Psoas muscle (tissue), 7 donors: ENCODE measurements at regions not wholly inside any gene's neighbourhood (a gene's known extent, or its start where the extent isn't known, plus 50 kb on each side); places are given as distances from the start of the nearest gene placed in this dataset.

Source experiments
- ATAC-seq, 4 donors: fragments of 200-7000 bp; cut with Tn5 transposase; one replicate each; pipeline ENCODE4 v1.9.1; 2020; ENCODE audit warnings: moderate library complexity in 3 of 4, mild to moderate bottlenecking in 2 of 4
- DNase-seq, 2 donors: peaks; one replicate each; pipeline ENCODE4 v3.0.0-alpha.2; 2020
- H3K27ac ChIP-seq: fragments of 200-600 bp; one replicate; pipeline ENCODE4 v1.8.0; 2022
- H3K27me3 ChIP-seq, 3 donors: fragments of 200-600 bp in 1 of 3; one replicate each; pipeline versions ENCODE4 v1.6.1 to v1.8.0; 2013 to 2022; ENCODE audit warnings: low read length in 2 of 3, mild to moderate bottlenecking in 2 of 3, moderate library complexity in 1 of 3; ENCODE audit not compliant: insufficient read depth in 3 of 3
- H3K36me3 ChIP-seq, 2 donors: fragments of 200-600 bp in 1 of 2; one replicate each; pipeline versions ENCODE4 v1.6.1 to v1.8.0; 2013 to 2022; ENCODE audit warnings: low read depth in 1 of 2, mild to moderate bottlenecking in 1 of 2, moderate library complexity in 1 of 2; ENCODE audit not compliant: insufficient read depth in 1 of 2
- H3K4me1 ChIP-seq: fragments of 200-600 bp; one replicate; pipeline ENCODE4 v1.8.0; 2022
- H3K4me3 ChIP-seq: fragments of 200-600 bp; one replicate; pipeline ENCODE4 v1.8.0; 2022; ENCODE audit warnings: mild to moderate bottlenecking
- H3K9me3 ChIP-seq: fragments of 200-600 bp; one replicate; pipeline ENCODE4 v1.8.0; 2022
- WGBS, 3 donors: extraction: QIAGEN DNeasy Blood & Tissue Kit; methylation state at CpG; one replicate each; pipeline versions ENCODE4 v1.1.6 to v1.1.7; 2013; 5-methylcytosine and 5-hydroxymethylcytosine counted together
- intact Hi-C, 2 donors: fragments of 100-400 bp; cut with DNase I; formaldehyde crosslinking; loops; one replicate each; pipeline versions ENCODE4 v1.11.0 to v1.14.2; 2022
- TF ChIP-seq, protein P1 (sequence below): fragments of 200-600 bp; IDR thresholded peaks from one replicate; pipeline ENCODE4 v1.8.0; 2022; ENCODE audit warnings: antibody characterized with exemption
- donor health status: healthy with polysubstance abuse.
- donor health status: DM: no; HTN: no; CAD: no; lungs with moderate emphysema.
- donor health status: Bipolar disorder and iron deficiency.
- donor health status: healthy.
- donor health status: DM: yes; HTN: yes; CAD: no.
- donor health status: DM: no; HTN: no; CAD: no.
- donor health status: DM: yes; HTN: yes; CAD: no.

DNA sequence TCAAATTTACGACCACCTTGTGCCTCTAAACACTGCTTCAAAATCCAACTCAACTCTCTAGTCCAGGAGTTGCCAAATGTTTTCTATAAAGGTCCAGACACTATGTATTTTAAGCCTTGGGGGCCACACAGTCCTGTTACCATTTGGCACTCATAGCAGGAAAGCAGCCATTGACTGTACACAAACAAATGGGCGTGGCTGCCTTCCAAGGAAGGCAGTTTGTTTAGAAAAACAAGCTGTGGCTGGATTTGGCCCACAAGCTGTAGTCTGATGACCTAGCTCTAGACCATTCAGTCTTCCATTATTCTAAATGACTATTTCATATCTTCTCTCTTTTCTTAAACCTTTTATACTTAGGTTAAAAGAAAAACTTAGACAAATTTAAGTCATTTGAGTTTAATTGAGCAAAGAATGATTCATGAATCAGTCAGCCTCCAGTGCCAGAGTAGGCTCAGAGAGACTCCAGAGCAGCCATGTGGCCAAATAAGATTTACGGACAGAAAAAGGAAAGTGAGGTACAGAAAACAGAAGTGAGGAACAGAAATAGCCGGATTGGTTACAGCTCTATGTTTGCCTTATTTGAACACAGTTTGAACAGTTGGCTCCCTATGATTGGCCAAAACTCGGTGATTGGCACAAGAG lies 825.8 kb upstream of the LCORL start:
- TF ChIP-seq, protein P1, sequence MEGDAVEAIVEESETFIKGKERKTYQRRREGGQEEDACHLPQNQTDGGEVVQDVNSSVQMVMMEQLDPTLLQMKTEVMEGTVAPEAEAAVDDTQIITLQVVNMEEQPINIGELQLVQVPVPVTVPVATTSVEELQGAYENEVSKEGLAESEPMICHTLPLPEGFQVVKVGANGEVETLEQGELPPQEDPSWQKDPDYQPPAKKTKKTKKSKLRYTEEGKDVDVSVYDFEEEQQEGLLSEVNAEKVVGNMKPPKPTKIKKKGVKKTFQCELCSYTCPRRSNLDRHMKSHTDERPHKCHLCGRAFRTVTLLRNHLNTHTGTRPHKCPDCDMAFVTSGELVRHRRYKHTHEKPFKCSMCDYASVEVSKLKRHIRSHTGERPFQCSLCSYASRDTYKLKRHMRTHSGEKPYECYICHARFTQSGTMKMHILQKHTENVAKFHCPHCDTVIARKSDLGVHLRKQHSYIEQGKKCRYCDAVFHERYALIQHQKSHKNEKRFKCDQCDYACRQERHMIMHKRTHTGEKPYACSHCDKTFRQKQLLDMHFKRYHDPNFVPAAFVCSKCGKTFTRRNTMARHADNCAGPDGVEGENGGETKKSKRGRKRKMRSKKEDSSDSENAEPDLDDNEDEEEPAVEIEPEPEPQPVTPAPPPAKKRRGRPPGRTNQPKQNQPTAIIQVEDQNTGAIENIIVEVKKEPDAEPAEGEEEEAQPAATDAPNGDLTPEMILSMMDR, result no peak
- intact Hi-C loops, result no loop called here

DNA sequence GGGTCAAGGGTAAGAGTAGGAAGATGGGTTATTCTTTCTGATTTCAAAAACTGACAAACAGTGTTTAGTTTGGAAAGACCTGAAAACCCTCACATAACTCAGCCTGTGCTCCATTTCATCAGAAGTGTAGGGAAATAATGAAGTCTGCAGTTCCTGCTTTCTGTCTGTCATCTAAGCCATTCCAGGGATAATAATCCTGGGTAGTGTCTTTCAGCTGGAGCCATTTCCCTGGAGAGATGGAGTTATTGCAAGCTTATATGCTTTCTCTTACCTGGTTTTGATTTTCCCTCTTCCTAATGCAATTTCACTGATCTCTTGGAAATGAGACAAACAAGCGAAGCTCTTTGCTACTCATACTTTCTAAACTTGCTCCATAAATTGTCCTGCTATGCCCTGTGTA lies 824.8 kb upstream of the LCORL start:
- TF ChIP-seq, protein P1, result no peak
- DNase-seq (no peak), ATAC-seq (no peak)
- H3K4me1 ChIP-seq, result no peaks in the 10 kb centered on the region
- 80 to 93% (median 85%) methylated on average over 1 of the region's 1 CpG for WGBS, 3 donors
- no peaks in the 10 kb centered on the region for H3K9me3 ChIP-seq
- H3K4me3 ChIP-seq, result no peak overlapping the region
- no peaks in the 10 kb centered on the region for H3K36me3 ChIP-seq
- H3K27ac ChIP-seq, result no peak overlapping the region
- no peaks in the 10 kb centered on the region for H3K27me3 ChIP-seq
- intact Hi-C loops, result no loop called here

More for the DNA sequence above, 825.8 kb upstream of the LCORL start:
- no peaks in the 10 kb centered on the region for H3K9me3 ChIP-seq
- H3K4me1 ChIP-seq, result no peaks in the 10 kb centered on the region
- no peak overlapping the region for H3K4me3 ChIP-seq
- H3K27me3 ChIP-seq, result no peaks in the 10 kb centered on the region
- no peak for DNase-seq
- H3K27ac ChIP-seq, result no peak overlapping the region
- 55 to 68% (median 59%) methylated on average over 5 of the region's 5 CpGs for WGBS, 3 donors
- no peak for ATAC-seq
- H3K36me3 ChIP-seq, result no peaks in the 10 kb centered on the region

DNA sequence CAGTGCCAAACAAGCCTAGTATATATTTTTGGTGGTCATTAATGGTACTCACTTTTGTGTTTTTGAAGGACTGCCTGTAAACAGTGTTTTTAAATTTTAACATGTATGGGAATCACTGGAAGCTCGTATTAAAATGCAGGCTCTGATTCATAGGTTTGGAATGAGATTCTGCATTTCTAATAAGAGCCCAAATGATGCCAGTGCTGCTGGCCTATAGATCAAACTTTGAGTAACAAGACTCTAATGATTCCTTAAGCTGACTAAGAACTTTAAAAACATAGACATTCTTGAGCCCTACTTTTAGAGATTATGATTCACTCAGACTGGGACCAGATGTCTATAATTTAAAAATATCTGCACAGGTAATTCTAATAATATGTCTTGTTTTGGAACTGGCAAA lies 823.2 kb upstream of the LCORL start:
- TF ChIP-seq, protein P1, result no peak
- DNase-seq, result no peak
- WGBS, 3 donors, result 64 to 72% (median 72%) methylated on average over 1 of the region's 1 CpG
- intact Hi-C loops, result no loop called here
- Histone ChIP-seq H3K4me3 (no peak overlapping the region), H3K36me3 (no peaks in the 10 kb centered on the region), H3K27ac (no peak overlapping the region), H3K9me3 (no peaks in the 10 kb centered on the region), H3K27me3 (no peaks in the 10 kb centered on the region), H3K4me1 (no peaks in the 10 kb centered on the region)
- no peak for ATAC-seq

DNA sequence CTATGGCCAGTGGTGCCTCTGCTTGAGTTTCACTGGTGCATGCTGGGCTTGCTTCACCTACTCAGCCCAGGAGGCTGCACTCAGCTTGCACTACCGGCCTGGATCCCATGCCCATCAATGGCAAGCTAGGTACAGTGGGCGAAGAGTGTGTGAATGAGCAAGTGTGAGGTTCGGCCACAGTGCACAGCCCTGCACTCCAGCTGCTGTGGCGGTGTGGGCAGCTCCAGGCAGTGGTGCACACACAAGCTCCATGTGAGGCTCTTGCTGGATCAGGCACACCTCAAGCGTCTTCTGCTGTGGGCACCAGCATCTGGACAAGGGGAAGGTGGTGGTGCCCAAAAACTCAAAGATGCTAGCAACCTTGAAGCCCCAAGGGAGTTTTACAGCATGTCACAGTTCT lies 820.9 kb upstream of the LCORL start:
- TF ChIP-seq, protein P1, result no peak
- intact Hi-C loops, result no loop called here
- H3K27me3 ChIP-seq, result no peaks in the 10 kb centered on the region
- 74 to 91% (median 89%) methylated on average over 5 of the region's 5 CpGs for WGBS, 3 donors
- no peaks in the 10 kb centered on the region for H3K9me3 ChIP-seq
- no peak overlapping the region for H3K27ac ChIP-seq
- H3K36me3 ChIP-seq, result no peaks in the 10 kb centered on the region
- ATAC-seq (no peak), DNase-seq (no peak)
- H3K4me1 ChIP-seq, result no peaks in the 10 kb centered on the region
- no peak overlapping the region for H3K4me3 ChIP-seq

DNA sequence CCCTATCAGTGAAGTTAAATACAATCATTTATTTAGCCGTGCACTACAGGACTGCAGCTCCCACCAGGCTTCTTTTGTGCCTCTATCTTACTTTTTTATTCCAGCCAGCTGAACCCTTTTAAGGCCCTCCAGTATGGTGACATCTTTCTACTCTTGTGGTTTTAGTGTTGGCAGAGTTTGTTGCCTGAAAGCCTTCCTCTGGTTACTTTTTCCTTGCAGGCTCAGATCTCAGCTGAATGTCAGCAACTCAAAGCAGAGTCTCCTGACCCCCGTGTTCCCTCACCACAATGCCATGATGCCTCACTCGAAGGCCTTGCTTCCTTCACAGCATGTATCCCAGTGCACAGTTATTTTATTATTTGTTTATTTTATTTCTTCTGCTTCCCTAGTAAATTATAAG lies 818.9 kb upstream of the LCORL start:
- Histone ChIP-seq H3K4me1 (no peaks in the 10 kb centered on the region), H3K9me3 (no peaks in the 10 kb centered on the region), H3K27me3 (no peaks in the 10 kb centered on the region), H3K27ac (no peak overlapping the region), H3K36me3 (no peaks in the 10 kb centered on the region), H3K4me3 (no peak overlapping the region)
- 63 to 75% (median 70%) methylated on average over 3 of the region's 3 CpGs for WGBS, 3 donors
- intact Hi-C loops, result no loop called here
- DNase-seq (no peak), ATAC-seq (no peak)
- TF ChIP-seq, protein P1, result no peak
